Smooth muscle cell (in vitro differentiated cells): ENCODE measurements at regions not wholly inside any gene's neighbourhood (a gene's known extent, or its start where the extent isn't known, plus 50 kb on each side); places are given as distances from the start of the nearest gene placed in this dataset.

Experiments
- DNase-seq: peaks from one replicate; lab custom pipeline; 2025; ENCODE audit not compliant: unreplicated experiment; lab: John Stamatoyannopoulos, UW
- H2AFZ ChIP-seq: fragments of 200-600 bp; sonication (generic); 2 replicates; pipeline ENCODE4 v1.6.0; 2016; ENCODE audit warnings: antibody characterized with exemption, low read depth, mild to moderate bottlenecking
- H3F3A ChIP-seq: fragments of 200-600 bp; sonication (generic); 2 replicates; pipeline ENCODE4 v1.6.0; 2017; ENCODE audit warnings: antibody characterized with exemption, low read depth
- H3K27ac ChIP-seq: fragments of 200-600 bp; sonication (generic); 2 replicates; pipeline ENCODE4 v1.5.1; 2016; ENCODE audit warnings: low read depth, mild to moderate bottlenecking
- H3K27me3 ChIP-seq: fragments of 200-600 bp; sonication (generic); 2 replicates; pipeline ENCODE4 v1.6.1; 2016; ENCODE audit warnings: low read depth, mild to moderate bottlenecking
- H3K36me3 ChIP-seq: fragments of 200-600 bp; sonication (generic); 2 replicates; pipeline ENCODE4 v1.5.1; 2016; ENCODE audit warnings: low read depth
- H3K4me1 ChIP-seq: fragments of 200-600 bp; sonication (generic); 2 replicates; pipeline ENCODE4 v1.5.1; 2016; ENCODE audit warnings: low read depth
- H3K4me2 ChIP-seq: fragments of 200-600 bp; sonication (generic); 2 replicates; pipeline ENCODE4 v1.6.0; 2016; ENCODE audit warnings: mild to moderate bottlenecking
- H3K4me3 ChIP-seq: fragments of 200-600 bp; sonication (generic); 2 replicates; pipeline ENCODE4 v1.5.1; 2016; ENCODE audit warnings: mild to moderate bottlenecking
- H3K79me2 ChIP-seq: fragments of 200-600 bp; sonication (generic); 2 replicates; pipeline ENCODE4 v1.6.0; 2016; ENCODE audit warnings: low read depth, mild to moderate bottlenecking
- H3K9ac ChIP-seq: fragments of 200-600 bp; sonication (generic); 2 replicates; pipeline ENCODE4 v1.6.0; 2016; ENCODE audit warnings: low read depth
- H3K9me3 ChIP-seq: fragments of 200-600 bp; sonication (generic); replicated peaks from 2 replicates; pipeline ENCODE4 v1.5.1; 2016; ENCODE audit warnings: low read depth
- H4K20me1 ChIP-seq: fragments of 200-600 bp; sonication (generic); 2 replicates; pipeline ENCODE4 v1.6.0; 2016; ENCODE audit warnings: low read depth
- WGBS: methylation state at CpG from one replicate; pipeline ENCODE4 v1.1.7; 2016; ENCODE audit warnings: low lambda C conversion rate; 5-methylcytosine and 5-hydroxymethylcytosine counted together
- TF ChIP-seq, protein P1 (sequence below): fragments of 200-600 bp; sonication (generic); IDR thresholded peaks from 2 replicates; pipeline ENCODE4 v1.5.1; 2017; ENCODE audit warnings: borderline replicate concordance, mild to moderate bottlenecking, antibody characterized with exemption; ENCODE audit not compliant: insufficient read depth, poor library complexity, severe bottlenecking

DNA sequence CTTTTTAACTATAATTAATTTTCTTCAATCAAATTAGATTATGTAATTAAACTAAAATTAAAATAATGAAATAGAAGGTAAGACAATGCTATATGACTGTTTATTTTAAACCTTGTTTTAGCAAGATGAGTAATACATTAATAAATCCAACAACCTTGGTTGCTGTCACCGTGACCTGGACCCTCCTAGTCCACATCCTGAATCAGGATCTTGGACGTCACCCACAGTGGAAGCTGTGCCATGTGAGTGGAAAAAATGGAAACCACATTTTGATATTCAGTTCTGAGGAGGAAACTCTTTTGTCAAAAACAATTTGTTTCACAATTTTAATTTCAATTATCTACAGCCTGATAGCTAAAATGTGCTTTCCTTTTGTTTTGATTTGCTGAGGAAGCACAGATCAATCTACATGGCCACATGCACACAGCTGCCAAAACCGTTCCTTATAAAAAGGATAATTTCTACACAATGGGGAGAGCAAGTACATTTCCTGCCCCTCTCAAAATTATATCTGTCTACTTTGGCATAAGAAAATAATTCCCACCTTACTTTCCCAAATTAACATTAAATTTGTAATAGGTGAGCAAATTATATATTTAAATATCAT lies 255.5 kb downstream of the RASSF9 start:
- DNase-seq = no peak
- Histone ChIP-seq H3K27ac (no peak overlapping the region), H3K9ac (no peak overlapping the region), H3K27me3 (no peaks in the 10 kb centered on the region), H3K4me1 (no peaks in the 10 kb centered on the region), H3K4me2 (no peak overlapping the region), H4K20me1 (no peaks in the 10 kb centered on the region), H2AFZ (no peak overlapping the region), H3K36me3 (no peaks in the 10 kb centered on the region), H3K9me3 (no peaks in the 10 kb centered on the region), H3K79me2 (no peaks in the 10 kb centered on the region), H3K4me3 (no peak overlapping the region), H3F3A (no peaks in the 10 kb centered on the region)
- TF ChIP-seq, protein P1, sequence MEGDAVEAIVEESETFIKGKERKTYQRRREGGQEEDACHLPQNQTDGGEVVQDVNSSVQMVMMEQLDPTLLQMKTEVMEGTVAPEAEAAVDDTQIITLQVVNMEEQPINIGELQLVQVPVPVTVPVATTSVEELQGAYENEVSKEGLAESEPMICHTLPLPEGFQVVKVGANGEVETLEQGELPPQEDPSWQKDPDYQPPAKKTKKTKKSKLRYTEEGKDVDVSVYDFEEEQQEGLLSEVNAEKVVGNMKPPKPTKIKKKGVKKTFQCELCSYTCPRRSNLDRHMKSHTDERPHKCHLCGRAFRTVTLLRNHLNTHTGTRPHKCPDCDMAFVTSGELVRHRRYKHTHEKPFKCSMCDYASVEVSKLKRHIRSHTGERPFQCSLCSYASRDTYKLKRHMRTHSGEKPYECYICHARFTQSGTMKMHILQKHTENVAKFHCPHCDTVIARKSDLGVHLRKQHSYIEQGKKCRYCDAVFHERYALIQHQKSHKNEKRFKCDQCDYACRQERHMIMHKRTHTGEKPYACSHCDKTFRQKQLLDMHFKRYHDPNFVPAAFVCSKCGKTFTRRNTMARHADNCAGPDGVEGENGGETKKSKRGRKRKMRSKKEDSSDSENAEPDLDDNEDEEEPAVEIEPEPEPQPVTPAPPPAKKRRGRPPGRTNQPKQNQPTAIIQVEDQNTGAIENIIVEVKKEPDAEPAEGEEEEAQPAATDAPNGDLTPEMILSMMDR = no peak
- 91% methylated on average over 3 of the region's 3 CpGs for WGBS

DNA sequence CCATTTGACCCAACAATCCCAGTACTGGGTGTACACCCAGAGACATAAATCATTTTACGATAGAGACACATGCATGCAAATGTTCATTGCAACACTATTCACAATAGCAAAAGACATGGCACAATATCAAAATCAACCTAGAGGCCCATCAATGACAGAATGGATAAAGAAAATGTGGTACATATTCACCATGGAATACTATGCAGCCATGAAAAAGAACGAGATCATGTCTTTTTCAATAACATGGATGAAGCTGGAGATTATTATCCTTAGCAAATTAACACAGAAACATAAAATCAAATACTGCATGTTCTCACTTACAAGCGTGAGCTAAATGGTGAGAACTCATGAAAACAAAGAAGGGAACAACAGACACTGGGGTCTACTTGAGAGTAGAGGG lies 249.1 kb downstream of the RASSF9 start:
- TF ChIP-seq, protein P1 = no peak
- no peaks in the 10 kb centered on the region for H4K20me1 ChIP-seq
- H3K9me3 ChIP-seq = no peaks in the 10 kb centered on the region
- no peaks in the 10 kb centered on the region for H3K27me3 ChIP-seq
- H3K27ac ChIP-seq = no peak overlapping the region
- 95% methylated on average over 3 of the region's 3 CpGs for WGBS
- no peaks in the 10 kb centered on the region for H3K79me2 ChIP-seq
- no peaks in the 10 kb centered on the region for H3K4me1 ChIP-seq
- no peaks in the 10 kb centered on the region for H3K36me3 ChIP-seq
- no peak overlapping the region for H3K4me2 ChIP-seq
- no peak overlapping the region for H3K9ac ChIP-seq
- no peaks in the 10 kb centered on the region for H3F3A ChIP-seq
- no peak overlapping the region for H2AFZ ChIP-seq
- H3K4me3 ChIP-seq = no peak overlapping the region
- DNase-seq = no peak

DNA sequence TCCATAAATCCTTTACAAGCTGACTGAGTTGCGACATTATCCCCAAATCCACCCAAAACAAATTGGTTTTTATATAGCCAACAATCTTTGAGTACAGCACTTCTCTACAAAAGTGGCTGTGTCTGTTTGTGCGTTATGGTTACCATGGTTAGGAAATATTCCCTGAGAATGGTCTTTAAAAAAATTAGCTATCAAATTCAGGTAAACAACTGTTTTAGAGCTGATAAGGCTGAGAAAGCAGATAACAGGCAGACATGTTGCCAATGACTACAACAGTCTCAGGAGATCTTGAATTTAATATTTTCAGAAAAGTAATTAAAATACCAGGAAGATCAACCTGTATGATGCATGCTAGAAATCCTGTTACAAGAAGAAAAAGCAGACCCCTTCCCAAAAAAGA lies 248.0 kb downstream of the RASSF9 start:
- no peak overlapping the region for H3K27ac ChIP-seq
- H3K36me3 ChIP-seq = no peaks in the 10 kb centered on the region
- H3K79me2 ChIP-seq = no peaks in the 10 kb centered on the region
- H4K20me1 ChIP-seq = no peaks in the 10 kb centered on the region
- H3K4me1 ChIP-seq = no peaks in the 10 kb centered on the region
- 95% methylated on average over 2 of the region's 2 CpGs for WGBS
- no peaks in the 10 kb centered on the region for H3K9me3 ChIP-seq
- H3K27me3 ChIP-seq = no peaks in the 10 kb centered on the region
- TF ChIP-seq, protein P1 = no peak
- H3K9ac ChIP-seq = no peak overlapping the region
- no peak overlapping the region for H3K4me3 ChIP-seq
- H2AFZ ChIP-seq = no peak overlapping the region
- H3F3A ChIP-seq = no peaks in the 10 kb centered on the region
- H3K4me2 ChIP-seq = no peak overlapping the region
- no peak for DNase-seq

DNA sequence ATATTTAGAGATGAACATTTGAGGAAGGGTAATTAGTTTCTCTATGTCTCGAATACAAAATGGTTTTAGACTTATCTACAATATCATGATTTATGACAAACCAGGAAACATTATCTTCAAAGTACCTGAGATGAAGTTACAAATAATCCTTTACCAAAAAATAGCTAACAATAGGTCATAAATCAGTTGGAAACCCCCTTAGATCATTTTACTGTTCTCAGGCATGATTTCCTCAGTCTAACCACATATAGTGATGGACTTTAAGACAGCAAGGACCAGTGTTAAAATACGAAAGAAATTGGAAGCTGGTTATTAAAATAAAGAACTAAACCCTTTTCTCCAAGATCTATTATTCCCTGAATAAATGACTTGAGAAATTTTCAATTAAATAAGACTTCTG lies 235.4 kb downstream of the RASSF9 start:
- H3K9ac ChIP-seq = no peak overlapping the region
- H4K20me1 ChIP-seq = no peaks in the 10 kb centered on the region
- H3K79me2 ChIP-seq = no peaks in the 10 kb centered on the region
- no peaks in the 10 kb centered on the region for H3K4me1 ChIP-seq
- DNase-seq = no peak
- H3F3A ChIP-seq = no peaks in the 10 kb centered on the region
- H3K27ac ChIP-seq = no peak overlapping the region
- TF ChIP-seq, protein P1 = no peak
- H3K36me3 ChIP-seq = no peaks in the 10 kb centered on the region
- H3K4me3 ChIP-seq = no peak overlapping the region
- H3K9me3 ChIP-seq = no peaks in the 10 kb centered on the region
- 84% methylated on average over 2 of the region's 2 CpGs for WGBS
- no peak overlapping the region for H2AFZ ChIP-seq
- no peaks in the 10 kb centered on the region for H3K27me3 ChIP-seq
- H3K4me2 ChIP-seq = no peak overlapping the region
